Neural crest cell (in vitro differentiated cells): ENCODE measurements at regions not wholly inside any gene's neighbourhood (a gene's known extent, or its start where the extent isn't known, plus 50 kb on each side); places are given as distances from the start of the nearest gene placed in this dataset.
A peak's percentile ranks its signal among the peaks of the same experiment; 100 is the strongest.

Experiments
- DNase-seq: peaks from one replicate; pipeline ENCODE4 v3.0.0; 2021; ENCODE audit warnings: low read depth, mixed read lengths, low spot score
- H3K27ac Mint-ChIP-seq: one replicate; pipeline ENCODE4 v1.8.0; 2021; ENCODE audit warnings: mild to moderate bottlenecking, mixed read lengths; ENCODE audit not compliant: unreplicated experiment
- H3K27me3 Mint-ChIP-seq: 2 replicates; pipeline ENCODE4 v1.8.0; 2021; ENCODE audit warnings: low read depth, mild to moderate bottlenecking, mixed read lengths
- H3K36me3 Mint-ChIP-seq: 2 replicates; pipeline ENCODE4 v1.8.0; 2021; ENCODE audit warnings: low read depth, mild to moderate bottlenecking, mixed read lengths
- H3K4me1 Mint-ChIP-seq: 2 replicates; pipeline ENCODE4 v1.8.0; 2021; ENCODE audit warnings: mixed read lengths
- H3K4me3 Mint-ChIP-seq: one replicate; pipeline ENCODE4 v1.8.0; 2021; ENCODE audit warnings: mild to moderate bottlenecking, mixed read lengths
- H3K9me3 Mint-ChIP-seq: 2 replicates; pipeline ENCODE4 v1.8.0; 2021; ENCODE audit warnings: mixed read lengths
- TF ChIP-seq, protein P1 (sequence below): fragments of 200-600 bp; sonication (generic); conservative IDR thresholded peaks from 2 replicates; pipeline ENCODE4 v1.5.0; 2021; ENCODE audit warnings: antibody characterized with exemption, mild to moderate bottlenecking

DNA sequence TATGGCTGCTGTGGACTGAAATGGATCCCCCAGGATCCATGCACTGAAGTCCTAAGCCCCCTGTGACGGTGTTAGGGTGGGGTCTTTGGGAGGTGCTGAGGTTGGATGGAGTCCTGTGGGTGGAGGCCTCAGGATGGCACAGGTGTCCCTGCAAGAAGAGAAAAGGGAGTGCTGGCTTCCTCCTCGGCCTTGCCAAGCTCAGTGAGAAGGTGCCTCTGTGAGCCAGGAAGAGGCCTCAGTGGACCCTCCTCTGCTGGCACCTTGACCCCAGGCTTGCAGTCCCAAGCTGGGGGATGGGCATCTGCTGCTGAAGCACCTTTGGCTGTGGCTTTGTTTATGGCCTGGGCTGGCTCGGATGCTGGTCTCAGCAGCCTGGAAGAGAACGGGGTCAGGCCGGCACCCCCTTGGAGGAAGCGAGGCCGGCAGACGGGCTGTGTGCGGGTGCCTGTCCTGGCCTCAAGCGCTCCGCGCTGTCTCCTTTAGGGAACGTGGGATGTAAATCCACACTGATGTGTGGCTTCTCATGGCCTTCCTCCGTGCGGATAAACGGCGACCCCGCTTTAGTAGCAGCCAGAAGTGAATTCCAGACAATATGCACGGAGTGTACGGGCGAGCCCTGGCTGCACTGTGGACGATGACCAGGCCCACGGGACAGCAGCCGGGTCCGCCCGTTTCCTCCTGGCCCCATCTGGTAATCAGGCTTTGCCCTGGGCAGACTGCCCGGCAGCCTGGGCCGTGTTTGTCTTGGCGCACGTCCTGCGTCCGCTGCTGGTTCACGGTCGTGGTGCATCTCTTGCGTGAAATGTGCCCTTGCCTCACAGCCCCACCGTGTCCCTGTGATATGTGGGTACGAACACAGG lies 182.6 kb downstream of the ERMARD start:
- Mint-ChIP-seq H3K27ac (no peak overlapping the region), H3K9me3 (peaks cover 4% of the 10 kb centered on the region), H3K27me3 (peaks cover 9% of the 10 kb centered on the region), H3K4me1 (peaks cover 9% of the 10 kb centered on the region), H3K4me3 (no peak overlapping the region), H3K36me3 (no peaks in the 10 kb centered on the region)
- TF ChIP-seq, protein P1, sequence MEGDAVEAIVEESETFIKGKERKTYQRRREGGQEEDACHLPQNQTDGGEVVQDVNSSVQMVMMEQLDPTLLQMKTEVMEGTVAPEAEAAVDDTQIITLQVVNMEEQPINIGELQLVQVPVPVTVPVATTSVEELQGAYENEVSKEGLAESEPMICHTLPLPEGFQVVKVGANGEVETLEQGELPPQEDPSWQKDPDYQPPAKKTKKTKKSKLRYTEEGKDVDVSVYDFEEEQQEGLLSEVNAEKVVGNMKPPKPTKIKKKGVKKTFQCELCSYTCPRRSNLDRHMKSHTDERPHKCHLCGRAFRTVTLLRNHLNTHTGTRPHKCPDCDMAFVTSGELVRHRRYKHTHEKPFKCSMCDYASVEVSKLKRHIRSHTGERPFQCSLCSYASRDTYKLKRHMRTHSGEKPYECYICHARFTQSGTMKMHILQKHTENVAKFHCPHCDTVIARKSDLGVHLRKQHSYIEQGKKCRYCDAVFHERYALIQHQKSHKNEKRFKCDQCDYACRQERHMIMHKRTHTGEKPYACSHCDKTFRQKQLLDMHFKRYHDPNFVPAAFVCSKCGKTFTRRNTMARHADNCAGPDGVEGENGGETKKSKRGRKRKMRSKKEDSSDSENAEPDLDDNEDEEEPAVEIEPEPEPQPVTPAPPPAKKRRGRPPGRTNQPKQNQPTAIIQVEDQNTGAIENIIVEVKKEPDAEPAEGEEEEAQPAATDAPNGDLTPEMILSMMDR: no peak
- no peak for DNase-seq

DNA sequence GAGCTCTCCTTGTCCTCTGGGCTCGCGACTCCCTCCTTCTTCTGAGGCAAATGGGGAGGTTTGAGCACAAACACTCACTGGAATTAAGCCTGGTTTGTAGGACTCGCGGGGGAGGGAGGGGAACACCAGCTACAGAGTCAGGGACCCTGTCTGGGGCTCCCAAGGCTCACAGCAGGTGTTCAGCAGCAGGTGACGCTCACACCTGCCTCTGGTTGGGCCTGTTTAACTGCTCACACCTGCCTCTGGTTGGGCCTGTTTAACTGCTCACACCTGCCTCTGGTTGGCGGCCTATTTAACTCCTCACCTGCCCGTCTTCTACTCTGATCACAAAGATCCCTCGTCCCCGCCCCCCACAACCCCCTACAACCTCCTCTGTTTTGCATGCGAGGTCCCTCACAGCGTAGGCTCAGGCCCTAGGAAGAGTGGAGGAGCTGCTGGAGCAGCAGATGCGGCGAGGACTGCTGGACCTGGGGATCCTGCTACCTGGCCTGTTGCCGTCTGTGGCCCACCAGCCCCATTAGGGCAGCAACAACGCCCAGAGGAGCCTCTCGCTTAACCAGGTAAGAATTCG lies 181.9 kb downstream of the ERMARD start:
- Mint-ChIP-seq H3K4me1 (peaks cover 7% of the 10 kb centered on the region), H3K36me3 (peaks cover 3% of the 10 kb centered on the region), H3K4me3 (no peak overlapping the region), H3K27me3 (peaks cover 3% of the 10 kb centered on the region), H3K9me3 (peaks cover 9% of the 10 kb centered on the region), H3K27ac (no peak overlapping the region)
- DNase-seq: no peak
- TF ChIP-seq, protein P1: no peak

- H3K27ac Mint-ChIP-seq: no peak overlapping the region
- no peak for DNase-seq
- H3K27me3 Mint-ChIP-seq: no peaks in the 10 kb centered on the region
- no peak overlapping the region for H3K4me3 Mint-ChIP-seq
- TF ChIP-seq, protein P1: no peak
- H3K36me3 Mint-ChIP-seq: peaks cover 3% of the 10 kb centered on the region
- peaks cover 7% of the 10 kb centered on the region for H3K4me1 Mint-ChIP-seq
- peaks cover 9% of the 10 kb centered on the region for H3K9me3 Mint-ChIP-seq
Measured at GRCh38 chr6:169932491-169932890, 181.1 kb downstream of the ERMARD start.

DNA sequence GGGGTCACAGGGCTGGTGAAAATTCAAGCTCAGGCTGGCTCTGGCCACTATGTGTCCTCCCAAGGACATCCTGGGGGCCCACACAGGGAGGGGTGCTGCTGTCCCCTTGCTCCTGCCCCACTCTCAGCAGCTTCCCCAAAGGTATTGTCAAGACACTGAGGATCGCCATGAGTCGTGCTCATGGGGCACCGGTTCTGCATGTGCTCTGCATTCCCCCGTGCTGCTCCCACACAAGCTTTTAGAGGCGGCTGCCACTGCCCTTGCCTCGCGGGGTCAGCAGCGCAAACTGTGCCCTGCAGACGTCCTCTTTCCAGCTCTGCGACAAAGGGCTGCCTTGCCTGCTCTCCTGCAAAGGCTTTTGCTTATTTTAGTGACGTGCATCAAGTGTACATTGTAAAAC lies 179.8 kb downstream of the ERMARD start:
- Mint-ChIP-seq H3K27ac (peak overlapping the region; percentile 35), H3K4me3 (no peak overlapping the region), H3K9me3 (peaks cover 9% of the 10 kb centered on the region), H3K4me1 (peaks cover 7% of the 10 kb centered on the region), H3K27me3 (no peaks in the 10 kb centered on the region), H3K36me3 (peaks cover 3% of the 10 kb centered on the region)
- DNase-seq: no peak
- TF ChIP-seq, protein P1: no peak

DNA sequence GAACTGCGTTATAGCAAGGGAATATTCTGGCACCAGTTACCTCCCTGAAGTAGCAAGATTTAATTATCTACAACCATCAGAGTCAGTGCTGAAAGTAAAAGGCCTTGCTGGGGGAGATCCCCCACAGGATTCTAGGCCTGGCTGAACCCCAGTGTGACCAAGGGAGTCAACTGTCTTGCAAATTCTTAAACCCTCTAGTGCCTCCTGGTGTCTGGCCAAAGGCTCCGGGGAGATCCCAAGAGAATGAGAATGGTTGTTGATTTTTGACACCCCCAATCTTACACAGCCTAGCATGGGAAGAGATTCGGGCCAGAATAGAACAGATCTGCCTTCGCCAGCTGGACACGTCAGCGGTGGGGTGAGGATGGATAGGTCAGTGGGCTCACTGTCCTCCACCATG lies 179.4 kb downstream of the ERMARD start:
- no peak for DNase-seq
- Mint-ChIP-seq H3K9me3 (peaks cover 11% of the 10 kb centered on the region), H3K27me3 (peaks cover under 1% of the 10 kb centered on the region), H3K4me1 (peaks cover 7% of the 10 kb centered on the region), H3K27ac (no peak overlapping the region), H3K36me3 (peaks cover 5% of the 10 kb centered on the region), H3K4me3 (no peak overlapping the region)
- TF ChIP-seq, protein P1: no peak
